ENCODE measurements at regions not wholly inside any gene's neighbourhood (a gene's known extent, or its start where the extent isn't known, plus 50 kb on each side); places are given as distances from the start of the nearest gene placed in this dataset.

- no peak overlapping the region for H3K56ac ChIP-seq (replicated peaks; ENCODE audit: insufficient read length, low read depth, low read length)
- no peaks in the 10 kb centered on the region for H4K20me1 ChIP-seq (replicated peaks in 1 of 2; ENCODE audit: control insufficient read depth in 1 of 2, insufficient read depth in 2 of 2, low read length in 2 of 2)
- ChIA-PET POLR2A (ENCODE audit: partially characterized antibody) (no interaction called here), CTCF (ENCODE audit: partially characterized antibody) (no interaction called here)
- H3K23ac ChIP-seq (ENCODE audit: insufficient read length) = no peak overlapping the region
- no peak overlapping the region for H2AFZ ChIP-seq (ENCODE audit: low read length)
- no peaks in the 10 kb centered on the region for H3K36me3 ChIP-seq (ENCODE audit: control insufficient read depth in 2 of 4, insufficient read depth in 4 of 4, low read length in 3 of 4)
- H4K91ac ChIP-seq (replicated peaks; ENCODE audit: insufficient read length, low read length) = no peak overlapping the region
- H3K4ac ChIP-seq (replicated peaks; ENCODE audit: insufficient read length, low read depth, low read length) = no peak overlapping the region
- H3K18ac ChIP-seq (ENCODE audit: extremely low read depth, low read length) = no peak overlapping the region
- H3K14ac ChIP-seq (ENCODE audit: insufficient read length) = no peak overlapping the region
- H3K79me1 ChIP-seq (ENCODE audit: low read depth, low read length) = no peaks in the 10 kb centered on the region
- no peak overlapping the region for H2AK5ac ChIP-seq (ENCODE audit: low read depth, low read length)
- H2BK20ac ChIP-seq (ENCODE audit: low read length) = no peak overlapping the region
- no peak overlapping the region; the same call in 1 of the 2 replicates for H4K8ac ChIP-seq (ENCODE audit: extremely low read depth, insufficient read depth, low read length)
- H3K4me1 ChIP-seq (replicated peaks in 1 of 4; ENCODE audit: control insufficient read depth in 3 of 4, insufficient read depth in 4 of 4, low read length in 3 of 4) = peaks cover 0 to 5% (median 0%) of the 10 kb centered on the region in 4 experiments; a peak in 1 of 7 replicates
- no peaks in the 10 kb centered on the region for H3K23me2 ChIP-seq (ENCODE audit: low read depth, low read length)
- DNase-seq (ENCODE audit: low read depth in 1 of 2, low spot score in 2 of 2) = no peak
- no peak overlapping the region for H3K4me2 ChIP-seq (ENCODE audit: insufficient read depth in 1 of 2, low read depth in 2 of 2, low read length in 2 of 2)
- H3K9me3 ChIP-seq (ENCODE audit: insufficient read depth in 2 of 2, low read depth in 1 of 2, low read length in 1 of 2) = no peaks in the 10 kb centered on the region; a peak in 1 of 4 replicates
- H3K27ac ChIP-seq (ENCODE audit: low read depth, low read length) = no peak overlapping the region
- no peak overlapping the region for H3K9ac ChIP-seq (replicated peaks in 1 of 4; ENCODE audit: extremely low read depth in 1 of 4, low read depth in 3 of 4, low read length in 3 of 4)
- H2BK5ac ChIP-seq (ENCODE audit: low read depth, low read length) = no peak overlapping the region
- no peak overlapping the region for H3K4me3 ChIP-seq (ENCODE audit: extremely low read depth in 1 of 4, insufficient read depth in 2 of 4, low read depth in 3 of 4, low read length in 4 of 4)
- 94% methylated on average over 40 of the region's 41 CpGs; no CpG with 5 or more reads in 1 of the 2 experiments for WGBS, 2 experiments (ENCODE audit: extremely low coverage in 1 of 2, insufficient coverage in 1 of 2, insufficient read length in 1 of 2, insufficient replicate concordance in 2 of 2, low coverage in 1 of 2, low lambda C conversion rate in 2 of 2, missing lambda C conversion rate in 1 of 2)
- no peaks in the 10 kb centered on the region for H3K27me3 ChIP-seq (replicated peaks in 1 of 4; ENCODE audit: control insufficient read depth in 3 of 4, extremely low read depth in 1 of 4, insufficient read depth in 3 of 4, low read length in 3 of 4)
- H2BK12ac ChIP-seq (ENCODE audit: low read depth, low read length) = no peak overlapping the region
- H3K79me2 ChIP-seq (ENCODE audit: control insufficient read depth in 1 of 2, insufficient read depth in 2 of 2, low read length in 2 of 2) = no peaks in the 10 kb centered on the region
- no peak overlapping the region for H2BK15ac ChIP-seq (ENCODE audit: low read length)
- H2BK120ac ChIP-seq (replicated peaks; ENCODE audit: low read depth, low read length) = no peak overlapping the region
- FAIRE-seq = no peak
- H4K5ac ChIP-seq (ENCODE audit: insufficient read length, low read depth, low read length) = no peak overlapping the region
- no peak for TF ChIP-seq SP1 (IDR thresholded peaks at IDR 0.05; ENCODE audit: low read depth, low read length)
Measured at GRCh38 chr2:33727361-33728032, 128.4 kb upstream of the FAM98A start.

All from H1 (cell line).